Prostate gland (tissue), 2 donors: ENCODE measurements at regions not wholly inside any gene's neighbourhood (a gene's known extent, or its start where the extent isn't known, plus 50 kb on each side); places are given as distances from the start of the nearest gene placed in this dataset.

ENCODE experiments used
- DNase-seq: peaks from one replicate; pipeline ENCODE4 v3.0.0-alpha.2; 2019; ENCODE audit warnings: low spot score
- H3K27ac ChIP-seq, 2 donors: fragments of 200-600 bp; sonication (generic); 2 replicates each; pipeline ENCODE4 v1.5.1; 2017 to 2019
- H3K27me3 ChIP-seq: fragments of 200-600 bp; sonication (generic); replicated peaks from 2 replicates; pipeline ENCODE4 v1.5.1; 2019; ENCODE audit not compliant: insufficient read depth
- H3K36me3 ChIP-seq, 2 donors: fragments of 200-600 bp; sonication (generic); 1 replicate in 1 of 2; 2 replicates in 1 of 2; pipeline versions ENCODE4 v1.5.1 to v1.8.1; 2017 to 2019
- H3K4me1 ChIP-seq: fragments of 200-600 bp; sonication (generic); replicated peaks from 2 replicates; pipeline ENCODE4 v1.5.1; 2019
- H3K4me3 ChIP-seq, 2 donors: fragments of 200-600 bp; sonication (generic); 2 replicates each; pipeline ENCODE4 v1.5.1; 2017 to 2019
- H3K9me3 ChIP-seq: fragments of 200-600 bp; sonication (generic); 2 replicates; pipeline ENCODE4 v1.5.1; 2017
- CTCF ChIP-seq, 4 experiments: fragments of 200-600 bp in 2 of 4; fragments of 450-650 bp in 2 of 4; sonication (generic) in 2 of 4; IDR thresholded peaks; 1 replicate in 3 of 4; 2 replicates in 1 of 4; pipeline ENCODE4 v1.5.1; 2016 to 2019; ENCODE audit warnings: antibody characterized with exemption in 4 of 4, mild to moderate bottlenecking in 2 of 4, moderate library complexity in 2 of 4
- POLR2A ChIP-seq: fragments of 450-650 bp; IDR thresholded peaks from one replicate; pipeline ENCODE4 v1.6.1; 2016; ENCODE audit warnings: antibody characterized with exemption, mild to moderate bottlenecking
- POLR2AphosphoS5 ChIP-seq: sonication (generic); formaldehyde crosslinking; IDR thresholded peaks from one replicate; pipeline ENCODE4 v1.6.1; 2017; ENCODE audit warnings: antibody characterized with exemption
- WGBS: methylation state at CpG from one replicate; pipeline ENCODE4 v1.1.5; 2018; 5-methylcytosine and 5-hydroxymethylcytosine counted together
- intact Hi-C: fragments of 100-400 bp; cut with DNase I; formaldehyde crosslinking; loops from one replicate; pipeline ENCODE4 v1.14.2; 2022

DNA sequence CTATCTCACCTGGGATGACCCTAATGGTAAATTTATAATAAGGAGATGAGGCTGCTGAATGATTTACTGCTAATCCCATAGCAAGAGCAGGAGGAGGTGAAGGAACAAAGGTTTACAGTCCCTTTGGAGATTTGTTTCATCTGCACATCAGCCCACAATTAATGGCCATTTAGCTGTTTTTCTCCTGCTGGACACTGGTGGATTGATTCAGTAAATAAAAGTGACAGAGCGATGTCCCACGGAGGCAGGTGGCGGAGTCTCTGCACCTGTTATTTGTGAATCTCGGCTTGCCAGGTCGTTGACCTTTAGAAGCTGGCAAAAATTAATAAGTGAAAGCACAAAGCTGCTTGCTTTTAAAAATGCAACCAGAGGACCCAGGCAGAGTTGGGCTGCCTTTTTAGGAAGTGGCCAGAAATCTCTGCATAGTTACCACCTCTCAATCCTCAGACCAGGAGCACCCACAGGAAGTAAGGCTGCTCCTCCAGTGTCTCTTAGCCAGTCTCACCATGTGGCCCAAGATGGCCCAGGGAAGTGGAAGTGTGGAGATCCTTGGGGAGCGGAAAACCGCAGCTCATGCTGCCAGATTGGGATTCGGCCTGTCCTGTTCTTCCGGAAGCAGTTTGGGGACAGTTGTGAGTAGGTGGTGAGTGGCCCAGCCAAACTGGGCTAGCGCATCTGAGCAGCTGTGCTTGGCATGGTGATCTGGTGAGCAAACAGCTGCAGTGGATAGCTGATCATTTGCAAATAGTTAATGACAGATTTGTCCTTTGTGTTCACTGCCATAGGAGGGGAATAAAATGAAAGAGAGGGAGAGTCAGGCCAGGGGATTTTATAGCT lies 1005.7 kb upstream of the PIK3C3 start:
- WGBS: 73% methylated on average over 10 of the region's 10 CpGs
- TF ChIP-seq POLR2A: no peak
- no peak for TF ChIP-seq CTCF (IDR thresholded peaks at IDR 0.05)
- no peak for TF ChIP-seq POLR2AphosphoS5
- intact Hi-C loops: no loop called here
- Histone ChIP-seq H3K36me3 (no peaks in the 10 kb centered on the region), H3K4me3 (no peak overlapping the region), H3K27ac (no peak overlapping the region), H3K4me1 (no peaks in the 10 kb centered on the region), H3K27me3 (no peaks in the 10 kb centered on the region), H3K9me3 (no peaks in the 10 kb centered on the region)
- DNase-seq: no peak

DNA sequence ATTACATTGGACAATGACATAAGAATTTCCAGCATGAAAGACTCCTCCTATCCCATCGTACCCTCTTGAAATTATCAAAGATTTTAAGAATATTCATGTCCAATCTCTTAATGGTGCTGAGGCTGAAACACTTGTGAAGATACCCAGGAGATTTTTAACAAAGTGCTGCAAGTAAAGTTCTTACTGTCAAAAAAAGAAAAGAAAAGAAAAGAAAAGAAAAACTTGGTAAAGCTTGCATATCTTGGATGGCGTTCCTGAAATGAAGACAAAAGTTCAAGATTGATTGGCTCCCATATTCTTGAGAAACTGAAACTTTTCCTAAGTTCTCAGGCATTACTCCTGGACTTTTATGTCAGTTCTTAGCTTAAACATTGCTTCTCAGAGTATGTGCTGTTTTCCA lies 1010.5 kb upstream of the PIK3C3 start:
- WGBS: 63% methylated on average over 2 of the region's 2 CpGs
- no peak for TF ChIP-seq POLR2AphosphoS5
- no peak for TF ChIP-seq CTCF (IDR thresholded peaks at IDR 0.05)
- TF ChIP-seq POLR2A: no peak

GRCh38 chr18:40939656-40940515 lies 1015.1 kb upstream of the PIK3C3 start:
- Histone ChIP-seq H3K9me3 (no peaks in the 10 kb centered on the region), H3K4me3 (no peak overlapping the region), H3K27me3 (no peaks in the 10 kb centered on the region), H3K27ac (no peak overlapping the region), H3K36me3 (no peaks in the 10 kb centered on the region), H3K4me1 (no peaks in the 10 kb centered on the region)
- no peak for DNase-seq
- TF ChIP-seq CTCF (IDR thresholded peaks at IDR 0.05) (no peak), POLR2AphosphoS5 (no peak), POLR2A (no peak)
- intact Hi-C loops: no loop called here
- 76% methylated on average over 31 of the region's 31 CpGs for WGBS

More for the DNA sequence above, 1010.5 kb upstream of the PIK3C3 start:
- H3K27ac ChIP-seq: no peak overlapping the region
- H3K4me1 ChIP-seq: no peaks in the 10 kb centered on the region
- no peaks in the 10 kb centered on the region for H3K36me3 ChIP-seq
- no peaks in the 10 kb centered on the region for H3K9me3 ChIP-seq
- no peak overlapping the region for H3K4me3 ChIP-seq
- intact Hi-C loops: no loop called here
- no peaks in the 10 kb centered on the region for H3K27me3 ChIP-seq
- DNase-seq: no peak

DNA sequence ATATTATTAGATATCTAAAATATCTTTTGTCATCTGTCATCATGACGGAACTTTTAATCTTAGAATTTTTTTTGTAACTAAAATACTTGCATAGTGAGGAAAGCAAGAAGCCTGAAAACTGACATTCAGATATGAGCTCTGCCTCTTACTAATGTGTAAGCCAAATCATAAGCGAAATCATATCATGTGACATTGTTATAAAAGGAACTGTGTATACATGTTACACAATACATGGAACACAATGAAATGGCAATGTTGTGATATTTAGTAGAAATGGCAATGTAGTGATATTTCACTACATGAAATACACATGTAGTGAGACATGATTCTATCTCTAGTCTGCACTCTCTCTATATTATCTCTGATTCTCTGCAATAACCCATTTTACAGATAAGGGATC lies 1016.4 kb upstream of the PIK3C3 start:
- Histone ChIP-seq H3K9me3 (no peaks in the 10 kb centered on the region), H3K27ac (no peak overlapping the region), H3K4me3 (no peak overlapping the region), H3K36me3 (no peaks in the 10 kb centered on the region), H3K27me3 (no peaks in the 10 kb centered on the region), H3K4me1 (no peaks in the 10 kb centered on the region)
- 81% methylated on average over 2 of the region's 2 CpGs for WGBS
- intact Hi-C loops: no loop called here
- TF ChIP-seq POLR2AphosphoS5: no peak
- TF ChIP-seq CTCF (IDR thresholded peaks at IDR 0.05): no peak
- no peak for TF ChIP-seq POLR2A
- DNase-seq: no peak
